HUES48 (cell line): ENCODE measurements at regions not wholly inside any gene's neighbourhood (a gene's known extent, or its start where the extent isn't known, plus 50 kb on each side); places are given as distances from the start of the nearest gene placed in this dataset.
A peak's percentile ranks its signal among the peaks of the same experiment; 100 is the strongest.

Experiments
- H3K27ac ChIP-seq: one replicate; pipeline ENCODE4 v1.7.0; 2013; ENCODE audit warnings: low read depth, low read length, inconsistent platforms
- H3K27me3 ChIP-seq: 2 replicates; pipeline ENCODE4 v1.6.1; 2013; ENCODE audit warnings: mild to moderate bottlenecking, low read length; ENCODE audit not compliant: control insufficient read depth, insufficient read depth
- H3K36me3 ChIP-seq: 2 replicates; pipeline ENCODE4 v1.6.1; 2013; ENCODE audit warnings: low read length; ENCODE audit not compliant: control insufficient read depth, insufficient read depth
- H3K4me1 ChIP-seq: 2 replicates; pipeline ENCODE4 v1.6.1; 2013; ENCODE audit warnings: mild to moderate bottlenecking, low read length; ENCODE audit not compliant: control insufficient read depth, insufficient read depth
- H3K4me3 ChIP-seq: 2 replicates; pipeline ENCODE4 v1.5.1; 2013; ENCODE audit warnings: mild to moderate bottlenecking, low read depth, low read length
- H3K9ac ChIP-seq: 2 replicates; pipeline ENCODE4 v1.6.1; 2013; ENCODE audit warnings: mild to moderate bottlenecking, low read depth, low read length, moderate library complexity
- H3K9me3 ChIP-seq: 2 replicates; pipeline ENCODE4 v1.6.1; 2013; ENCODE audit warnings: low read length; ENCODE audit not compliant: control insufficient read depth, insufficient read depth

DNA sequence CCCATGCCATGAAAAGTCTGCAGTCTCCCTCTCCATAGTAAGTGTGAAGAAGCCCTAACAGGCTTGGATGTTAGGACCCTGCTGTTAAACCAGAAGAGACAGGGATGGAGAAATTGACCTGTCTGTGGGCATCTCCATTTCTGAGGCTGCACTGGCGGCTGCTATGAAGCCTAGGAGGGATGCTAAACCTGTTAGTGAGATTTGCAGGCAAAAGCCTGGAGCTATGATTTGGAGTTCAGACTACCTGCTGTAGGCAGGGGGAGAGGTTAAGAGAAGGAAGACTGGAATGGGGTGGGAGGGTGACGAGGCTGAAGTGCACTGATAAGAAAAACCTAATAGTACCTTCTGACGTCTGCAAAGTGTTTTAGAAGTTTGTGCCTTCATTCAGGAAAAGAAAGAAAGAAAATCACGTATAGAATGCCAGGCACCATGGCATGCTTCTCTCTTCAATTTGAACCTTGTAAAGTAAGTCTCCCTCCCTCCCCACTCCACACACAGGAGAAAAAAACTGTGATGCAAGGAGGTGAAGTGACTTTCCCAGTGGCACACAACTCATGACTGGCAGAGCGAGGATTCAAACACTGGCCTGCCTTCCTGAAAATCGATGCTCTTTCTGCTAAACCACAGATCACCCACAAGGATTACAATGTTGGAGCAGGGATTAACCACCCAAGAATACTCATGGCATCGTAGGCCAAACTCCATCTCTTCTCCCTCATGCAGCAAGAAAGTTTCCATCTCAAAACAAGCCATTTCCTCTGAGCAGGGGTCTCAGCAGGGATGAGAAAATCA is 98.5 kb upstream of the PKDCC start:
- Histone ChIP-seq H3K27ac (peak overlapping the region; percentile 92), H3K4me3 (no peak overlapping the region), H3K4me1 (peaks cover 41% of the 10 kb centered on the region)

GRCh38 chr2:41949883-41950665 is 97.7 kb upstream of the PKDCC start:
- Histone ChIP-seq H3K9me3 (no peaks in the 10 kb centered on the region; the same call in 1 of the 2 replicates), H3K27me3 (no peaks in the 10 kb centered on the region; the same call in 1 of the 2 replicates), H3K9ac (no peak overlapping the region), H3K4me1 (peaks cover 41% of the 10 kb centered on the region), H3K27ac (peak overlapping the region; percentile 92), H3K36me3 (no peaks in the 10 kb centered on the region), H3K4me3 (no peak overlapping the region)

More for the DNA sequence above, 98.5 kb upstream of the PKDCC start:
- H3K36me3 ChIP-seq, result no peaks in the 10 kb centered on the region
- H3K27me3 ChIP-seq, result no peaks in the 10 kb centered on the region; the same call in 1 of the 2 replicates
- no peaks in the 10 kb centered on the region; the same call in 1 of the 2 replicates for H3K9me3 ChIP-seq
- peak overlapping the region; percentile 30; the same call in 1 of the 2 replicates for H3K9ac ChIP-seq

- no peak overlapping the region for H3K9ac ChIP-seq
- peak overlapping the region; percentile 66 for H3K27ac ChIP-seq
- H3K36me3 ChIP-seq, result no peaks in the 10 kb centered on the region
- peaks cover 41% of the 10 kb centered on the region for H3K4me1 ChIP-seq
- no peaks in the 10 kb centered on the region for H3K9me3 ChIP-seq
- no peaks in the 10 kb centered on the region; the same call in 1 of the 2 replicates for H3K27me3 ChIP-seq
- H3K4me3 ChIP-seq, result no peak overlapping the region
These were observed 97.2 kb upstream of the PKDCC start for GRCh38 chr2:41950666-41950960.

DNA sequence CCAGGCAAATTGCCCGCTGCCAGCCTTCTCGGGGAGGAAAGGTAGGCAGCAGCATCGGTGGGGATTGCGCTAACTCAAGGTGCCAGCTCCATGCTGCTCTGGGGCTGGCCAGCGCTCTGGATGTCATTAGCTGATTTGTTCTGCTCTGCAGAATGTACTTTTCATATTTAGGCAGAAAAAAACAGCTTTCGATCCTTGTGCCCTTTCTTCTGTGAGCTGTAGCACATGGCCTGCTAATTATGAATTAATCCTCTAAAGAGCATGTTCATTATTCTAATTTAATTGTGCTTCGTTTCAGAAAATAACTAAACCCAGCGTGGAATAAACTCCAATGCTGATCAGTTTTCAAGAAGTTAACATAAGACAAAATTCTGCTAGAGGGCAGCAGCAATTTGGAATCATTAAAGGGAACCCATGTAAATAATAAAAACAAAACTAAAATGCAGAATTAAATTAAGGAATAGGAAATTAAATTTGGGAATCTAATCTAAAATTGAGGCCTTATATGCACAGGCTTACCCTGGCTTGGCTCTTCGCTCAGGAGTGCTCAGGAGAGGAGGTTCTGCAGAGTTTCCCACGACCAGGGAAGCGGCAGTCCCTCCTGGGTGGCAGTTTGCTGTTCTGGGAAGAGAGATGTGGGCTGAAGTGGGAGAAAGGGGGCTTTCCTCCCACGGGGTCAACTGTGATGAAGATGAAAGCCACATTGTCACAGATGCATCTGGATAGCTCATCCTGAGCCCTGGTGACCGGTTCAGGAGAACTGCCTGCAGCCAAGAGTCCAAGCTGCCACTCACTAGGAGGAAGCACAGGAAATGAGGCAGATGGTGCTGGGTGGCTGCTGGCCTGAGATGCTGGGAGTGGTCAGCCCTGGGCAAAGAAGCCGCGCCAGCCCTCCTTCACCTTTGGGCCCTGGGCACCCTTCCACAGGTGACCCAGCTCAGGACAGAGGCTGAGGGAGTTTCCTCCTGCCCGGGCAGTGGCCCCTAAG is 93.2 kb upstream of the PKDCC start:
- no peaks in the 10 kb centered on the region for H3K27me3 ChIP-seq
- H3K36me3 ChIP-seq, result no peaks in the 10 kb centered on the region
- no peak overlapping the region for H3K9ac ChIP-seq
- no peak overlapping the region for H3K4me3 ChIP-seq
- H3K27ac ChIP-seq, result no peak overlapping the region
- no peaks in the 10 kb centered on the region for H3K9me3 ChIP-seq
- peaks cover 17% of the 10 kb centered on the region for H3K4me1 ChIP-seq

DNA sequence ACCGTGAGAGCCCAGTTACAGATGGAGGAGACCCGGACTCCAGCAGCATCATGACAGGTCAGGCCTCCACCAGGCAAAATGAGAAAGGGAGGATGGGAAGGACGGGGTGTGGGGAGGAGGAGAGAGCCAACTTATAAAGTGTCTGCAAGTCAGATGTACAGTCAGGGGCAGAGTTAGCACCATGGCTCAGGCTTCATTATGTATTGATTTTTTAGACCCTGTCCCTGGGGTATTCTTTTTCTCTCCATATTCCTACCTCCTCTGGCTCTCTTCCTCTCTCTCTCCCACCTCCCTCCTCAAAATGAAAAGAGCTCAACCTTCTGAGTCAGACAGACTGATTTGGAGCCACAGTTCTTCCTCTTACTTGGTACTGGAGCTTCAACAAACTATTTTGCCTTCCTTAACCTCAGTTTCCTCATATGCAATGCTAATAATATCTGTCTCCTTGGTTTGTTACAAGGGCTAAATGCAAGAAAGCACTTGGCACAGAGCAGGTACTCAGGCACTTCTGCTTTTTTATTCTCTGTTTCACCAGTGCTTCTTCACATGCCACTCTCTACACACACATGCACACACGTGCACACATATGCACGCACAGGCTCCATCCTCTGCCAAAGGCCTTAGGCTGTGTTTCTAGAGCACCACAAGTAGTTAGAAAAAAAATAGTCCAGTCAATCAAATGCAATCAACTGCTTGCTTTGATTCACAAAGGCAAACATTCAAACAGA is 92.3 kb upstream of the PKDCC start:
- Histone ChIP-seq H3K36me3 (no peaks in the 10 kb centered on the region), H3K9me3 (no peaks in the 10 kb centered on the region), H3K4me3 (no peak overlapping the region), H3K4me1 (peaks cover 8% of the 10 kb centered on the region), H3K9ac (no peak overlapping the region), H3K27ac (no peak overlapping the region), H3K27me3 (no peaks in the 10 kb centered on the region)

GRCh38 chr2:41957431-41957830 is 90.4 kb upstream of the PKDCC start:
- no peak overlapping the region for H3K9ac ChIP-seq
- no peaks in the 10 kb centered on the region for H3K9me3 ChIP-seq
- H3K27ac ChIP-seq, result no peak overlapping the region
- H3K4me3 ChIP-seq, result no peak overlapping the region
- H3K36me3 ChIP-seq, result no peaks in the 10 kb centered on the region
- no peaks in the 10 kb centered on the region for H3K27me3 ChIP-seq
- H3K4me1 ChIP-seq, result no peaks in the 10 kb centered on the region

GRCh38 chr2:41958251-41958650 is 89.6 kb upstream of the PKDCC start:
- Histone ChIP-seq H3K4me3 (no peak overlapping the region), H3K27ac (no peak overlapping the region), H3K36me3 (no peaks in the 10 kb centered on the region), H3K4me1 (0 out of 2 replicates have a peak, but pooled peaks cover 3% of the 10 kb centered on the region), H3K9ac (no peak overlapping the region), H3K9me3 (no peaks in the 10 kb centered on the region), H3K27me3 (no peaks in the 10 kb centered on the region)

DNA sequence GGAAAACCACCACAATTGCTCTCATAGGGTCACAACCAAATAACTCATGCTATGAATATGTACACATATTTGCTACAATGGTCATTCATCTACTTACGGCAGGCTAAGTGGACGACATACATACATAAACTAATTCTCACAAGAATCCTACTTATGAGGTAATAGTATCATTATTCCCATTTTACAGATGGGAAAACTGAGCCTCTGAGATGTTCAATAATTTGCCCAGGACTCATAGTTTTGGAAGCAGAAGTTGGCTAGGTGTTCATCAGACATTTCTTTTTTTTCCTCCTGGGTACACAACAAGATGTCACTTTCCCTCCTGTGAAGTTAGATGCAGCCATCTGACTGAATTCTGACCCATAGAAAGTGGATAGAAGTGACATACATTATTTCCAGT is 89.0 kb upstream of the PKDCC start:
- no peak overlapping the region for H3K9ac ChIP-seq
- H3K4me1 ChIP-seq, result peaks cover 9% of the 10 kb centered on the region
- H3K27me3 ChIP-seq, result no peaks in the 10 kb centered on the region
- H3K27ac ChIP-seq, result no peak overlapping the region
- H3K36me3 ChIP-seq, result no peaks in the 10 kb centered on the region
- H3K4me3 ChIP-seq, result no peak overlapping the region
- no peaks in the 10 kb centered on the region for H3K9me3 ChIP-seq

DNA sequence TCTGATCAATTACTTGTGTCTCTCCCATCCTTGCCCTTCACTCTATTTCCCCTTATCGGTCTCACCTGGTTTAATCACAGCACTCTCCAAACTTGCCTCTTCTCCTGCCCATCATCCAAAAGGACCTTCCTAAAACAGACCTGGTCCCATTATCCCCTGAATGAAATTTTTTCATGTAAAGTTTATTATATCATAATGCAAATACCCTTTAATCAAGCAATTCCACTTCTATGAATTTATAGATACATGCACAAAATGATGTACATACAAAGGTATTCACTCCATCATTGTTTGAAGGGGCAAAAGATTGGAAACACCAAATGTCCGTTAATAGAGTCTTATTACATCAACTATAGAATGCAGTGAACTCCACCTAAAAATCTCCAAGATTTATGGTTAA is 88.1 kb upstream of the PKDCC start:
- Histone ChIP-seq H3K4me3 (no peak overlapping the region), H3K27me3 (no peaks in the 10 kb centered on the region), H3K9me3 (no peaks in the 10 kb centered on the region), H3K4me1 (peaks cover 15% of the 10 kb centered on the region), H3K27ac (no peak overlapping the region), H3K36me3 (no peaks in the 10 kb centered on the region), H3K9ac (no peak overlapping the region)

DNA sequence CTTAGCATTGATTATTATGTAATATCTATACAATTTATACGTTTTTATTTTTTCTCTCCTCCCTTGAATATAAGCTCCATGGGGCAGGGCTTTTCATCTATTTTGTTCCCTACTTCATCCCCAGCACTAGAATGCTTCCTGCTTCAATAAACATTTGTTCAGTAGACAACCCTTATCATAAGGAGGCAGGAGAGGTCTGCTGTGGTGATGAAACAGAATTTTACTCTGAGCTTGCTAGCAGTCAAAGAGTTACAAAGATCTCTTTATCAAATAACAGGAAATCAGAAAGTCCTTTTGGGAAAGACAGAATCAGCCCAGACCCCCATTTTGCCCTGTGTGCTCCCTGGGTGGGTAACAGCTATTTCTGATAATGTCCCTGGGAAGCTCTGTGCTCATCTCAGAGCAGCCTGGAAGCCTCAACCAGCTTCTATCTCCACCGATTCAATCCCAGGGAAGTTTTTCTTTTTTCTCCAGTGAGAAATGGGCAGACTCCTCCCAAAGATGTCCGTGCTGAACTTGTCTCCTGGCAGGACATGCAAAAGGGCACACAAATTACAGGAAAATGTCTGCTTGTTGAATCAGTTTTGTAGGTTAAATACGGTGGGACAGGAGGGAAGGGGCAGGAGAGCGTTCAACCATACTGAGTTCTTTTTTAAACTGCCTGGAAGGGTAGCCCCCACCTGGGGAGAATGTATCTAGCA is 84.7 kb upstream of the PKDCC start:
- Histone ChIP-seq H3K4me1 (peaks cover 18% of the 10 kb centered on the region), H3K27ac (no peak overlapping the region), H3K9me3 (no peaks in the 10 kb centered on the region), H3K4me3 (no peak overlapping the region), H3K9ac (no peak overlapping the region), H3K27me3 (no peaks in the 10 kb centered on the region), H3K36me3 (no peaks in the 10 kb centered on the region)
